GM19238 (cell line): ENCODE measurements at regions not wholly inside any gene's neighbourhood (a gene's known extent, or its start where the extent isn't known, plus 50 kb on each side); places are given as distances from the start of the nearest gene placed in this dataset.
"Not testable (repeated sequence)": the region's sequence is repeated elsewhere in the genome, so short reads cannot be mapped to it uniquely, and the experiment has no call there.

Source experiments
- DNase-seq: peaks from one replicate; pipeline ENCODE4 v3.0.0; 2011; ENCODE audit warnings: low spot score; ENCODE audit not compliant: insufficient read length

DNA sequence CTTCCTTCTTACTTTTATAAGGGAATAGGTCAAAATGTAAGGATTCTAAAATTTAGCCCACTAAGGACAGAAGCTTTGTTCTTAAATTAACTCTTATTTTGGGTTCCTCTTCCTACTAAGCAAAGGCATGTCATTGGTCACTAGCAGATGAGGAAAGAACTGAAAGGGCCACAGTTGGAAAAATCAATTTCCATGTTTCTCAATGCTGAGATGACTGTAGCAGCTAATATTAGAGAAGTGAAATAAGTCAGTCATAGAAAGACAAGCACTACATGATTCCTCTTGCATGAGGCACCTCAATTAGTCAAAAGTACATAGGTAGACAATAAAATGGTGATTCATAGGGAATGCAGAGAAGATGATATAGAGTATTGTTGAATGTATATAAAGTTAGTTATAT is 353.7 kb downstream of the RSL24D1 start:
- DNase-seq = no peak

DNA sequence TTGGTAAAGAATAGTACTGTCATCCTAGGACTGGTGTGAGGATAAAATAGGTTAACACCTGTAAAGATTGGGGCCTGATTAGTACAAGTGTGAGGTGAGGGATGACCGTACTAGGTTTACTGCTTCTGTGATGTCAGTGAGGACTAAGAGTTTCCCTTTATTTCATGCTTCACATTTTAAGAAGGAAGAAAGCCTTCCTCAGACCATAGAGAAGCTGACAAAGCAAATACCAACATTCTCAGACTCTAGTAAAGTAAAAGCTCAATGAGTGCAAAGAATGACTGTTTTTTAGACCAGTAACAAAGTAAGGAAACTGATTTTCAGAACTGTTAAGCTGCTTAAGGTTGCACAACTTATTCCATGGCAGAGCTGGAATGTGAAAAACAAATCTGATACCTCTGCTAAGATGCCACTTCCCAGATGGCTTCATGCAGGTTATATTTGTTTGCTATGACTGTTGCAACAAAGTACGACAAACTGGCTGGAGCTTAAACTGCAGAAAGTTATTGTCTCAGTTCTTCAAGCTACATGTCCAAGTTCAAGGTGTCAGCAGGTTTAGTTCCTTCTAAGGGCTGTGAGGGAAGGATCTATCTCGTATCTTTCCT is 354.9 kb downstream of the RSL24D1 start:
- DNase-seq = no peak

DNA sequence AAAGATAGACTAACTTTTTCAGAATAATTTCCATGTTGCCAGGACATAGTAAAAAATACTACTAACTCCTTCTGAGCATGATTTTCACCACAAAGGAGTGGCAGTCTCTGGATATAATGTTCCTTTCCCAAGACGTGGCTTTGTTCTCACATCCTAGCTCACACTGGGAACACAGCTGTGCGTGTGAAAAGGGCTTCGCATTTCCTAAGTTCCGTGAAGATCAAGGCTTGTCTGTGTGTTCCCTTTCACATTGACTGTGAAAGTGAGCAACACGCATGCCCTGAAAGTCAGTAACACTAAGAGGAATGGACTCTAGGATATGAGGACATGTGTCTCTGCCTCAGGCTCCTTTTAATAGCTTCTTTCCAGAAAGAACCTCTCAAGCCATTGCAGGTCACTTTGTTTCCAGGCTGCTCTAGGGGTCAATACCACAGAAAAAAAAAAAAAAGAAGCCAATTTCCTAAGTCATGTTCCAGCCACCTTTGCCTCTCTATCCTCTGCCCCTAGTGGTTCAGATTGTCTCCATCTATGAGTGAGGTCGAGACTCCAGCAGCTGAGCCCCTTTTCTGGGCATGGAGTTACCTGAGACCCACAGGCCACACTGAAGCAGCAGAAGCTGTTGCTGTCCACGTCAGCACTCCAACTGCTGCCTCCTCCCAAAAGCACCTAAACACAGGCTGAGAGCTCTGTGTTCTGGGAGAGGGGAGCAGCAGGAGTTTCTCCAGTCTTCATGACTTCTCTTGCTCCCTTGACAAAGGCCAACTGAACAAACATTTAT is 355.9 kb downstream of the RSL24D1 start:
- DNase-seq = no peak

- DNase-seq = no peak
Observed at GRCh38 chr15:54839379-54839778, 357.4 kb downstream of the RSL24D1 start.

GRCh38 chr15:54836052-54836795 is 360.5 kb downstream of the RSL24D1 start:
- DNase-seq = no peak

DNA sequence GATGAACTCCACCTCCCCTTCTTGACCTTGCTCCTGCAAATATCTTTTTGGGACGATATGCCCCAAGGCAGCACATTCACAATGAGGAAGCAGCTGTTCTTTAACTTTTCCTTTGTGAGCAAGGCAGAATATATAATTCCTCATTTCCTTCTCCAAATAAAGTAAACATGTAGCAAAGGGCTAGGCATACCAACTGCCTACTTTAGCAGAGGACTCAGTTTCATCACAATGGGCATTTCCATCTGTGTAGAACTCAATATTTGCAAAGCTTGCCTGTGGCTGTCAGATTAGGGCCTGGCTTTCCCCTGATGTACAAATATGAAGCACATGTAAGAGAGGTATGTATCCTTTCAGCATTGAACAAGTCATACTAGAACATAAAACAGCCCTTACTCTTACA is 366.9 kb downstream of the RSL24D1 start:
- no peak for DNase-seq

GRCh38 chr15:54820811-54821210 is 375.9 kb downstream of the RSL24D1 start:
- no peak for DNase-seq

GRCh38 chr15:54820098-54820497 is 376.6 kb downstream of the RSL24D1 start:
- no peak for DNase-seq

- DNase-seq = no peak
Observed at GRCh38 chr15:54816401-54816800, 380.3 kb downstream of the RSL24D1 start.

DNA sequence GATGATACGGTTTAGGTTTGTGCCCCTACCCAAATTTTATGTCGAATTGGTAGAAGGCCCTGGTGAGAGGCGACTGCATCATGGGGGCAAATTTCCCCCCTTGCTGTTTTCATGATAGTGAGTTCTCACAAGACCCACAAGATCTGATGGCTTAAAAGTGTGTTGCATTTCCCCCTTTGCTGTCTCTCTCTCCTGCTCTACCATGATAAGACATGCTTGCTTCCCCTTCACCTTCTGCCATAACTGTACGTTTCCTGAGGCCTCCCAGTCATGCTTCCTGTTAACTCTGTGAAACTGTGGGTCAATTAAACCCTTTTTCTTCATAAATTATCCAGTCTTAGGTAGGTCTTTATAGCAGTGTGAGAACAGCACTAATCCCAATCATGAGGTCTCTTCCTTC is 381.2 kb downstream of the RSL24D1 start:
- no peak for DNase-seq

DNA sequence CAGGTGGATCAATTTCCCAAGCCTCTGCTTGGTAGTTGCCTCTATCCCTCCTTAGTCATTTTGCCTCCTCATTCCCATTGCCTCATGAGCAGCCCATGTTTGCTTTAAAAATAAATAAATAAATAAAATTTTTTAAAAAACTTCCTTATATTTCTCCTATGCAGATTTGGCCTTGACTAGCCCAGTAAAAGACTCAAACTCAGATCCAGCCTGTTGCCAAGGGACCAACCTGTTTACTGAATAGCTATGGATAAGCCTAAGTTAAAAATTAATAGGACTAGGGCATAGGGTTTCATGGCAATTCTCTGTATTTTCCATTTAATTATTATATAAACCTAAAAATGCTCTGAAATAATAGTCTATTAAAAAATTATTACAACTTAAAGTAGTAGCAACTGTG is 384.4 kb downstream of the RSL24D1 start:
- no peak for DNase-seq

DNA sequence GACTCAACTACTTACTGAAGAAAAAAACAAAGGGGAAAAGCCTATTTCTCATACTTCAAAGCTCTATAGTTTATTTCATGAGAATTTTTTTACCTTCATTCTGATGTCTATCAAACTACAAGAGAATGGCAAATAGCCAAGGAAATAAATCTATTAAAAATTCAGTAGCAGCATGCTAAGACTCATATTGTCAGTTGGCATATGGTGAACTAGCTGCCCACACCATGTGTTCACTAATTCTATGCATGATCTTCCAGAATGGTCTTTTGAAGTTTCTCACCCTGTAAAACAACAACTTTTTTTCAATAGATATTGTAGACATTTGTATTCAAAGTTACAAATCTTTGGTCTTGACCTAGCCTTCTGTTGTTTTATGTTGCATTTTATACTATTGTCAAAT is 386.2 kb downstream of the RSL24D1 start:
- DNase-seq = no peak

DNA sequence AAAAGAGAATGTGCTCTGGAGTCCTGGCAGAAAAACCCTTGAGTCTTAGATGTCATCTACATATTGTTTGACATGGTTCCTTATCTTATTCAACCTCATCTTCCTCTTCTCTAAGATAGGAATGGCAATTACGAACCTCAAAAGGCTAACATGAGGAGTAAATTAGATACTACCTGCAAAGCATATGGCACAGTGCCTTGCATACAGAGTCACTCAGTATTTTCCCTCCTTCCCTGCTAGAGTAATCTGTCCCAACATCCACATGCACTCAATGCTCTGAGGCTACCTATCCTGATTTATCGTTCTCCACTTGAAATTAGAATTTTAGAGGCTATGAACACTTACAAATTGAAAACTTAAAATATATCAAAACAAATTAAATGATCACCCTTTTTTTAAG is 386.7 kb downstream of the RSL24D1 start:
- no peak for DNase-seq

GRCh38 chr15:54808321-54808720 is 388.4 kb downstream of the RSL24D1 start:
- no peak for DNase-seq

GRCh38 chr15:54803987-54804386 is 392.8 kb downstream of the RSL24D1 start:
- DNase-seq = no peak

- no peak for DNase-seq
Observed at GRCh38 chr15:54803134-54803808, 393.5 kb downstream of the RSL24D1 start.

GRCh38 chr15:54792526-54792925 is 404.2 kb downstream of the RSL24D1 start:
- no peak for DNase-seq

DNA sequence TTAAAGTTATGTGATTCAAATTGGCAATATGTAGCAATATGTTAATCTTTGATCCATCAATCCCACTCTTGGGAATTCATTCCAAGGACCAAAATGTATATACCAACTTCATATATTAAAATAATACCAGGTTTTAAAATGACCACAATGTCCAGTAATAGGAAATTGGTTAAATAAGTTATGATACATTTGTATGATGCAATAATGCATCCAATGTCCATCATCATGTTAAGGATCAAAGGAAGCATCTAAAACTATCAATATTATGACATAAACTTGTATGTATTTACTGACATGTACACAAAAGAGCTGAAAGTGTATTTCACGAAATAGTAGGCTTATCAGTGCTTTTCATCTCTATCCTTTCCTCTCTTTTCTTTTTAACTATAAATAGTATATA is 406.0 kb downstream of the RSL24D1 start:
- DNase-seq = no peak

DNA sequence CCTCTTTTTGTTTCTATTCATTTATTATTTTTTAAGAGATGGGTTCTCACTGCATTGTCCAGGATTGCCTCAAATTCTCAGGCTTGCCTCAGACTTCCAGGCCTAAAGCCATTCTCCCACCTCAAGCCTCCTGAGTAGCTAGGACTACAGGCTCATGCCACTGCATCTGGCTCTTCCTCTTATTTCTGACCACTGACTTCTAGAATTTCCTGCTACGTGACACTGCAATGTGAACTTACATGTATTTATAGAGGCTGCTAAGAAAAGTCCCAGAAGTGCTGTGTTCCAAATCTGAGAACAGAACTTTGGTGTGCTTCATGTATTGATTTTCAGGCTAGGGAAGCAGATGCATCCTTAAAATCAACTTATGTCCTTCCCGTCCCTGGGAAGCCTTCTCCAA is 407.4 kb downstream of the RSL24D1 start:
- DNase-seq = no peak

DNA sequence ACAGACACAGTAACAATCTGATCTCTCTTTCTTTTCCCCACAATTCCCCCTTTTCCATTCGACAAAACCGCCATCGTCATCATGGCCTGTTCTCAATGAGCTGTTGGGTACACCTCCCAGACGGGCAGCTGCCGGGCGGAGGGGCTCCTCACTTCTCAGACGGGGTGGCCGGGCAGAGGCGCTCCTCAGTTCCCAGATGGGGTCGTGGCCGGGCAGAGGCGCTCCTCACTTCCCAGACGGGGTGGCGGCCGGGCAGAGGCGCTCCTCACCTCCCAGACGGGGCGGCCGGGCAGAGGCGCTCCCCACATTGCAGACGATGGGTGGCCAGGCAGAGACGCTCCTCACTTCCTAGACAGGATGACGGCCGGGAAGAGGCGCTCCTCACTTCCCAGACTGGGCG is 415.5 kb downstream of the RSL24D1 start:
- DNase-seq = not testable (repeated sequence)

GRCh38 chr15:54779271-54779670 is 417.5 kb downstream of the RSL24D1 start:
- no peak for DNase-seq

DNA sequence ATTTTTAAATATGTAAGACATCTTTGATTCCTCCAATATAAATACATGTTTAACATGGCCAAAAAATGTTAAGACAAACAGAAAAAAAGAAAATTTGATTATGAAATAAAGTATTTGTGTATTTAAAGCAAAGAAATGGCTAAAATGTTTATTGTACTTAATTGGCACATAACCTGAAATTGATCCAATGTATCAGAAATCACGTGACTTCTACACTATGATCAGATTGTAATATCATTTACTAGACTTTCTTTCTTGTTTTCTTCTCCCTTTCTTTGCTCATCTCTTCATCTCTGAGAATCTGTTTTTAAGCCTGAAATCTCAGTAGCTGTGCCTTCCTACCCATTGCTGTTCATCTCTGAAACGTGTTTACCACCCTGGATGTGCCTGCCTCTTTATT is 420.3 kb downstream of the RSL24D1 start:
- DNase-seq = no peak
